ENCODE measurements at regions not wholly inside any gene's neighbourhood (a gene's known extent, or its start where the extent isn't known, plus 50 kb on each side); places are given as distances from the start of the nearest gene placed in this dataset.

DNA sequence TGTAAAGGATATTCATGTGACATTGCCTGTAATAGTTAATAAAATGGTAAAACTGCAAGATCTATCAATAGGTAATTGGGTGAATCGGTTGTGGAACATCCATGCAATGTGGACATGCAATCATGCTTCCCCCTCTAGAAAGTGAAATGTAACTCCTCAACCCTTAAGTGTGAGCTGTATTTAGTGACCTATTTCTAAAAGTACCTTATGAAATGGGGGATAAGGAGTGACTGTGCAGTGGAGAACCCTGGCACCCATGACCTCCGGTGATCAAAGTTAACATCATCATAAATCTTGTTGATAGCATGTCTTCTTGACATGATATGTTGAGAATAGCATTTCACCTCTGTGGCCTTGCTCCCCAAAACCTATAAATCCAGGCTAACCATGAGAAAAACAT is 53.6 kb upstream of the PPARGC1A start:
- Histone ChIP-seq H3K4me1 (no peaks in the 10 kb centered on the region), H3K27me3 (no peaks in the 10 kb centered on the region), H3K4me3 (no peak overlapping the region), H3K9me3 (no peaks in the 10 kb centered on the region), H3K36me3 (no peaks in the 10 kb centered on the region), H3K27ac (no peak overlapping the region)
- TF ChIP-seq POLR2AphosphoS5 (IDR thresholded peaks at IDR 0.05) (no peak), POLR2A (IDR thresholded peaks at IDR 0.05) (no peak), CTCF (IDR thresholded peaks at IDR 0.05) (no peak)
- intact Hi-C loops (cut with DNase I; ENCODE audit: low total_unique reads): no loop called here
- no peak for DNase-seq (ENCODE audit: low spot score in 2 of 2)

DNA sequence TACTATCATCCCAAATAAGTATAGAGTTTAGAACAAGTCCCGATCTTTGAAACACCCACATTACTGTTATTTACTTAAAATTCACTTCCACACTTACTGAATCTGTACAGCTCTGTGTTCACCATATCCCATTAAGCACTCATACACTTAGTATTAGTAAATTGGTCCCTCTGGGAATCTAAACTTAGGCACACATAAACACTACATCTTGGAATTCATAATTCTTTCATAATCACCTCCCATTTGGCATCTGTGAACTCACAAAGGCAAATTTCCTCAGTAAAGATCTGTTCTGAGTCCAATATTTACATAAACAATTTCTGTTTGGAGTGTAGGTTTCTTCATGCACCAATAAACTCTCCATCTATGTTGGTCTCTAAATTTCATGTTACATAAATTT is 52.6 kb upstream of the PPARGC1A start:
- no peak for TF ChIP-seq POLR2AphosphoS5 (IDR thresholded peaks at IDR 0.05)
- TF ChIP-seq CTCF (IDR thresholded peaks at IDR 0.05): no peak
- TF ChIP-seq POLR2A (IDR thresholded peaks at IDR 0.05): no peak
- no peak overlapping the region for H3K27ac ChIP-seq
- no peak overlapping the region for H3K4me3 ChIP-seq
- intact Hi-C loops (cut with DNase I; ENCODE audit: low total_unique reads): no loop called here
- no peaks in the 10 kb centered on the region for H3K27me3 ChIP-seq
- no peaks in the 10 kb centered on the region for H3K4me1 ChIP-seq
- DNase-seq (ENCODE audit: low spot score in 2 of 2): no peak
- no peaks in the 10 kb centered on the region for H3K9me3 ChIP-seq
- no peaks in the 10 kb centered on the region for H3K36me3 ChIP-seq
